Erythroblast (primary cell): ENCODE measurements at regions not wholly inside any gene's neighbourhood (a gene's known extent, or its start where the extent isn't known, plus 50 kb on each side); places are given as distances from the start of the nearest gene placed in this dataset.

ENCODE experiments used
- GATA1 ChIP-seq: IDR thresholded peaks from 2 replicates; pipeline ENCODE4 v1.6.1; 2011; ENCODE audit warnings: low read depth, mild to moderate bottlenecking, control low read depth, low read length, moderate library complexity
- POLR2A ChIP-seq: IDR thresholded peaks from 2 replicates; pipeline ENCODE4 v1.6.1; 2011; ENCODE audit warnings: mild to moderate bottlenecking, low read length

GRCh38 chr15:31606931-31607497, 280.4 kb downstream of the KLF13 start:
- TF ChIP-seq POLR2A (no peak), GATA1 (no peak)
